ENCODE measurements at regions not wholly inside any gene's neighbourhood (a gene's known extent, or its start where the extent isn't known, plus 50 kb on each side); places are given as distances from the start of the nearest gene placed in this dataset.

DNA sequence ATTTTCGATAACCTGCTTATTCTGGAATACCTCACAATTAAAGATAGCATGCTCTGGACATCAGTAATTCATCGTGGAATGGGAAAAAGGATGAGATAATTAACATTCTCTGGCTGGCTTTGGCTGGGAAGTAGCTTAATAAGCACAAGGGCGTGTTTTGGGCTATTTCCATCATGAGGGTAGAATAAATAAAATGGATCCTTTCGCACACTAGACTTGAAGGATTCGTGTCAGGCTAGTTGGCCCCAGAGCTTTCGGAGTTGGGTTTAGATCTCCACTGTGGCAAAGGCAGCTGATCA, 151.2 kb upstream of the ADRA1B start:
- no peak for TF ChIP-seq CTCF (conservative IDR thresholded peaks at IDR 0.05; ENCODE audit: low read depth, low read length)

DNA sequence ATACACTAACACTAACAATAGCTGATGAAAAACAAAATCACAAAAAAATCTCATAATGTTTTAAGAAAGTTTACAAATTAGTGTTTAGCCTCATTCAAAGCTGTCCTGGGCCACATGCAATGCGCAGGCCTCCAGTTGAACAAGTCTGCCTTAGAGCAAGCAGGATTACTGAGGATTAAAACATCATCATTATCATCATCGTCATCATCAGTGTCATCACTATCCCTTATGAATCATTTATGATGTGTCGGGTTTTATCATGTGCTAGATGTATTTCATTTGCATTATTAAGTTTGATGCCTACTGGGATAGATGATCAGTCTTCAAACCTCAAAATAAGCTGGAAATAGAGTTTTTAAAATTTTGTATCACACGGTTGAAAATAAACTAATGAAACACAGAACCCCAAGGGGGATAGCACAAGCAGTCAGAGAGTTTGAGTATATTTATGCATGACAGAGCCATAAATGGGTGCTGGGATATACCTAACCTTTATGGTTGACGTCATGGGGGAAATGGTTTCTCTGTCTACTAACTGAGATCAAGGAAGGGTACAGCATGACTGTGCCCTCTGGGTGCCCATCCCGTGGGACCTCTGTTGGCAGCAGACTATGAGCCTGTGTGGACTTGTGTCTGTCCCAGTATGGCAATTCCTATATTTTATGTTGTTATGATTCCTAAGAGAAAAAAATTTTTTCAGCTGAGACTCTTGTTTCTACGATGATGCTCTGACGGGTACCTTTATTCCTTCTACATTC, 150.3 kb upstream of the ADRA1B start:
- Histone ChIP-seq H3K4me3 (IDR thresholded peaks at IDR 0.05; ENCODE audit: insufficient read depth, low read depth, low read length) (no peak overlapping the region), H3K9ac (no peak overlapping the region), H3K27ac (no peak overlapping the region), H3K4me1 (ENCODE audit: low read depth, poor library complexity, severe bottlenecking) (no peaks in the 10 kb centered on the region), H3K79me2 (ENCODE audit: insufficient read depth, low read depth) (no peaks in the 10 kb centered on the region), H3K36me3 (ENCODE audit: insufficient read depth) (no peaks in the 10 kb centered on the region), H3K27me3 (ENCODE audit: insufficient read depth, low read depth) (no peaks in the 10 kb centered on the region), H3K4me2 (no peak overlapping the region), H4K20me1 (ENCODE audit: insufficient read depth) (no peaks in the 10 kb centered on the region), H2AFZ (ENCODE audit: low read depth) (no peak overlapping the region)
- TF ChIP-seq CTCF (conservative IDR thresholded peaks at IDR 0.05; ENCODE audit: low read depth, low read length), result no peak

More for the DNA sequence above, 151.2 kb upstream of the ADRA1B start:
- Histone ChIP-seq H3K27me3 (ENCODE audit: insufficient read depth, low read depth) (no peaks in the 10 kb centered on the region), H2AFZ (ENCODE audit: low read depth) (no peak overlapping the region), H3K4me3 (IDR thresholded peaks at IDR 0.05; ENCODE audit: insufficient read depth, low read depth, low read length) (no peak overlapping the region), H4K20me1 (ENCODE audit: insufficient read depth) (no peaks in the 10 kb centered on the region), H3K4me2 (no peak overlapping the region), H3K9ac (no peak overlapping the region), H3K4me1 (ENCODE audit: low read depth, poor library complexity, severe bottlenecking) (no peaks in the 10 kb centered on the region), H3K79me2 (ENCODE audit: insufficient read depth, low read depth) (no peaks in the 10 kb centered on the region), H3K36me3 (ENCODE audit: insufficient read depth) (no peaks in the 10 kb centered on the region), H3K27ac (no peak overlapping the region)

GRCh38 chr5:159768243-159768642, 148.0 kb upstream of the ADRA1B start:
- Histone ChIP-seq H3K27me3 (ENCODE audit: insufficient read depth, low read depth) (no peaks in the 10 kb centered on the region), H3K36me3 (ENCODE audit: insufficient read depth) (no peaks in the 10 kb centered on the region), H3K27ac (no peak overlapping the region), H3K4me1 (ENCODE audit: low read depth, poor library complexity, severe bottlenecking) (no peaks in the 10 kb centered on the region), H4K20me1 (ENCODE audit: insufficient read depth) (no peaks in the 10 kb centered on the region), H3K4me3 (IDR thresholded peaks at IDR 0.05; ENCODE audit: insufficient read depth, low read depth, low read length) (no peak overlapping the region), H3K4me2 (no peak overlapping the region), H3K79me2 (ENCODE audit: insufficient read depth, low read depth) (no peaks in the 10 kb centered on the region), H2AFZ (ENCODE audit: low read depth) (no peak overlapping the region), H3K9ac (no peak overlapping the region)
- TF ChIP-seq CTCF (conservative IDR thresholded peaks at IDR 0.05; ENCODE audit: low read depth, low read length), result no peak

DNA sequence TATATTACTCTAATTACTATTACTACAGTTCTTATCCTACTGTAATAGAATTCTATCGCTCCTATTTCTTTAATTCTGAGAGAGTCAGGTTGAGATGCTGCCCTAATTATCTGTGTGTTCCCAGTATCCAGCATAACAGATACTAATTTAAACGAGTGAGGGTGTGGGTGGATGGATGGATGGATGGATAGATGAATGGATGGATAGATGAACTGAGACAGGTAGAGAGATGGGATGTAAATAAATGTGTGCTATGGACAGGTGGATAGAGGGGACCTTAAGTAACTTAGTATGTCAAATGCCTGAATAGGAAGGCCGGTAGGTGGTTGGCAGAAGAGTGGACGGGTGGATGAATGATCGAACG, 143.6 kb upstream of the ADRA1B start:
- Histone ChIP-seq H3K27ac (no peak overlapping the region), H4K20me1 (ENCODE audit: insufficient read depth) (no peaks in the 10 kb centered on the region), H3K27me3 (ENCODE audit: insufficient read depth, low read depth) (no peaks in the 10 kb centered on the region), H3K9ac (peak overlapping the region; percentile 57; the same call in 1 of the 2 replicates), H3K4me2 (peak overlapping the region; percentile 42; the same call in 1 of the 2 replicates), H3K36me3 (ENCODE audit: insufficient read depth) (no peaks in the 10 kb centered on the region), H3K4me3 (IDR thresholded peaks at IDR 0.05; ENCODE audit: insufficient read depth, low read depth, low read length) (no peak overlapping the region), H2AFZ (ENCODE audit: low read depth) (peak overlapping the region; percentile 66; the same call in 1 of the 2 replicates), H3K4me1 (ENCODE audit: low read depth, poor library complexity, severe bottlenecking) (peaks cover 4% of the 10 kb centered on the region), H3K79me2 (ENCODE audit: insufficient read depth, low read depth) (no peaks in the 10 kb centered on the region)
- TF ChIP-seq CTCF (conservative IDR thresholded peaks at IDR 0.05; ENCODE audit: low read depth, low read length), result no peak

Measured in KMS-11 (cell line).